ENCODE measurements at regions not wholly inside any gene's neighbourhood (a gene's known extent, or its start where the extent isn't known, plus 50 kb on each side); places are given as distances from the start of the nearest gene placed in this dataset.

- TF ChIP-seq DMAP1 (CRISPR knock-in tag; IDR thresholded peaks at IDR 0.05): no peak
- no peak for TF ChIP-seq HOXA5 (CRISPR knock-in tag; IDR thresholded peaks at IDR 0.05)
- TF ChIP-seq MED8 (CRISPR knock-in tag; IDR thresholded peaks at IDR 0.05; ENCODE audit: insufficient replicate concordance): no peak
- TF ChIP-seq, protein P1, sequence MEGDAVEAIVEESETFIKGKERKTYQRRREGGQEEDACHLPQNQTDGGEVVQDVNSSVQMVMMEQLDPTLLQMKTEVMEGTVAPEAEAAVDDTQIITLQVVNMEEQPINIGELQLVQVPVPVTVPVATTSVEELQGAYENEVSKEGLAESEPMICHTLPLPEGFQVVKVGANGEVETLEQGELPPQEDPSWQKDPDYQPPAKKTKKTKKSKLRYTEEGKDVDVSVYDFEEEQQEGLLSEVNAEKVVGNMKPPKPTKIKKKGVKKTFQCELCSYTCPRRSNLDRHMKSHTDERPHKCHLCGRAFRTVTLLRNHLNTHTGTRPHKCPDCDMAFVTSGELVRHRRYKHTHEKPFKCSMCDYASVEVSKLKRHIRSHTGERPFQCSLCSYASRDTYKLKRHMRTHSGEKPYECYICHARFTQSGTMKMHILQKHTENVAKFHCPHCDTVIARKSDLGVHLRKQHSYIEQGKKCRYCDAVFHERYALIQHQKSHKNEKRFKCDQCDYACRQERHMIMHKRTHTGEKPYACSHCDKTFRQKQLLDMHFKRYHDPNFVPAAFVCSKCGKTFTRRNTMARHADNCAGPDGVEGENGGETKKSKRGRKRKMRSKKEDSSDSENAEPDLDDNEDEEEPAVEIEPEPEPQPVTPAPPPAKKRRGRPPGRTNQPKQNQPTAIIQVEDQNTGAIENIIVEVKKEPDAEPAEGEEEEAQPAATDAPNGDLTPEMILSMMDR (CRISPR knock-in tag; IDR thresholded peaks at IDR 0.05): no peak
Measured at GRCh38 chr17:33366960-33367359, 73.9 kb upstream of the ASIC2 start.

Measured in HepG2 (cell line).